HG03097 (cell line): ENCODE measurements at regions not wholly inside any gene's neighbourhood (a gene's known extent, or its start where the extent isn't known, plus 50 kb on each side); places are given as distances from the start of the nearest gene placed in this dataset.
"Not testable (repeated sequence)": the region's sequence is repeated elsewhere in the genome, so short reads cannot be mapped to it uniquely, and the experiment has no call there.

Source experiments
- ATAC-seq: cut with Tn5 transposase; IDR thresholded peaks from one replicate; pipeline ENCODE4 v1.9.1; 2021; ENCODE audit not compliant: unreplicated experiment, low FRiP score

DNA sequence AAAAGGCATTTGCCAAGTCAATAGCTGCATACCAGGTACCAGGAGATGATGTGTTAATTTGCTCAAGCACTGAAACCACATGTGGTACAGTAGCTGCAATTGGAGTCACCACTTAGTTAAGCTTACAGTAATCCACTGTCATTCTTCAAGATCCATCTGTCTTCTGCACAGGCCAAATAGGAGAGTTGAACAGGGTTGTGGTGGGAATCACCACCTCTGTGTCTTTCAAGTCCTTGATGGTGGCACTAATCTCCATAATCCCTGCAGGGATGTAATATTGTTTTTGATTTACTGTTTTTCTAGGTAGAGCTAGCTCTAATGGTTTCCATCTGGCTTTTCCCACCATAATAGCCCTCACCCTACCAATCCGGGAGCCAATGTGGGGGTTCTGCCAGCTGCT lies 91.9 kb downstream of the FCRL5 start:
- no peak for ATAC-seq

DNA sequence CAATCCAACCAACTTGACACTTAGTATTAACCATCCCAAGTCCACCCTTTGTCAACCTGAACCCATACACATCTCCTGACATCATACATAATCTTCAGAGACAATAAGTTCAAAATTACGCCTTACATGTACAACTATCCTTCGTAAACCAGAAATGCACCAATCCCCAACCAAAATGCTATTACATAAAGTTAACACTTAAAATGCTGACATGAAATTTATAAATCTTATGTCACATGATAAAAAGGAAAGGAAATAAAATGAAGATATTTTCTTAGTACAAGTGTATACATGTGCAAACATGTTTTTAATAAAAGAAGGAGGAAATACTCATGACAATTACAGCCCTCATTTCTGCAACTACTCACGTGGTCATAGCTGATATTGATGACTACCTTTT lies 95.0 kb downstream of the FCRL5 start:
- ATAC-seq = no peak

DNA sequence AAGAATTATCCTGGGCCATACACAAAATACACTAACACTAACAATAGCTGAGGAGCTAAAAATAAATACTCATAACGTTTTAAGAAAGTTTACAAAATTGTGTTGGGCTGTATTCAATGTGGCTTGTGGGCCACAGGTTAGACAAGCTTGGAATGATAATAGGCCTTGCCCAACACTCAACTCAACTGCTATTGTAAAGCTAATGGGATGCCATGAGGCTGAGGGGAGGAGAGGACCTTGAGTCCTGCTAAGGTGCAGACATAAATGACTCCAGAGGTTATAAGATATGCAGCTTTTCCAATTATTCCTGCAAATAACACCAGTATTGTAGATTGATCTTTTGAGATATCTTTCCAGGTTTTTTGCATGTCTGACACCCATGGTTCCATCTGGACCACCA lies 97.0 kb downstream of the FCRL5 start:
- no peak for ATAC-seq

DNA sequence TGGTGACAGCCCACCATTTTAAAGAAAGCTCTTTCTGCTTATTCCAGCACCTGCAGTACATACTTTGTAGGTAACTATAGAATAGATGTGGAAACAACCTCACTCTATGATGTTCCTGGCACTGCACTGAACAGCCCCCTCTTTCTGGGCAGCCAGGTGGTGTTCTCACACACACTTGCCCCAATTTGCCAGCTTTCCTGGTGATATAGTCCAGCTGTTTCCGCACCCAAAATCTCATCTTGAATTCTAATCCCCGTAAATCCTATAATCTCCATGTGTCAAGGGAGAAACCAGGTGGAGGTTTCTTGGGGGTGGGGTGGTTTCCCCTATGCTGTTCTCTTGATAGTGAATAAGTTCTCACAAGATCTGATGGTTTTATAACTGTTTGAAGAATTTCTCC lies 102.2 kb downstream of the FCRL5 start:
- ATAC-seq = no peak

DNA sequence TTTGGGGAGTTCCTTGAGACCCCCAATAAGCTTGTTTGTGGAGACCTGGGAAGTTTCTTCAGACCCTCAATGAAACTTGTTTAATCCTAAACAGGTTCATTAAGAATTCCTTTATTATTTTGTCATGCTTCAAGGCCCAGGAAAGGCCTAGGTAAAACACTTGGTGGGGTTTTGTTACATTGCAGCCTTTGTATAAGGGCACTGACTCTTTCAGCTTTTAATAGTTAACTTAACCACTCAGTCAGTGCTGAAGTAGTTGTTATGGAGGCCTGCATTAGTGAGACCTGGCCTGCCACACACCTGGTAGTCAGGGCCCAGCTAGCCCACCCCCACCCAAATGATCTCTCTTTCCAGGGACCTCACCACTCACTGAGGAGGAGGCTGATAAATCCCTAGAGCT lies 103.7 kb downstream of the FCRL5 start:
- no peak for ATAC-seq

DNA sequence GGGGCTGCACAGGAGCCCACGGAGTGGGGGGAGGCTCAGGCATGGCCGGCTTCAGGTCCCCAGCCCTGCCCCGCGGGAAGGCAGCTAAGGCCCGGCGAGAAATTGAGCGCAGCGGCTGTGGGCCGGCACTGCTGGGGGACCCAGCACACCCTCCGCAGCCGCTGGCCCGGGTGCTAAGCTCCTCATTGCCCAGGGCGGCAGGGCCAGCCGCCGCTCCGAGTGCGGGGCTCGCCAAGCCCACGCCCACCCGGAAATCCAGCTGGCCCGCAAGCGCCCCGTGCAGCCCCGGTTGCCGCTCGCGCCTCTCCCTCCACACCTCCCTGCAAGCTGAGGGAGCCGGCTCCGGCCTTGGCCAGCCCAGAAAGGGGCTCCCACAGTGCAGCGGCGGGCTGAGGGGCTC lies 106.0 kb downstream of the FCRL5 start:
- ATAC-seq = not testable (repeated sequence)

DNA sequence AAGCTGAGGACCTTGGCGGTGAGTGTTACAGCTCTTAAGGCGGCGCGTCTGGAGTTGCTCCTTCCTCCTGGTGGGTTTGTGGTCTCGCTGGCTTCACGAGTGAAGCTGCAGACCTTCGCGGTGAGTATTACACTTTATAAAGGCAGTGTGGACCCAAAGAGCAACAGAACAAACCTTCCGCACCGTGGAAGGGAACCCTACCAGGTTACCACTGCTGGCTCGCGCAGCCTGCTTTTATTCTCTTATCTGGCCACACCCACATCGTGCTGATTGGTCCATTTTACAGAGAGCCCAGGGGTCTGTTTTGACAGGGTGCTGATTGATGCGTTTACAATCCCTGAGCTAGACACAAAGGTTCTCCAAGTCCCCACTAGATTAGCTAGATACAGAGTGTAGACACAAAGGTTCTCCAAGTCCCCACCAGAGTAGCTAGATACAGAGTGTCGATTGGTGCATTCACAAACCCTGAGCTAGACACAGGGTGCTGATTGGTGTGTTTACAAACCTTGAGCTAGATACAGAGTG lies 106.6 kb downstream of the FCRL5 start:
- ATAC-seq = not testable (repeated sequence)

DNA sequence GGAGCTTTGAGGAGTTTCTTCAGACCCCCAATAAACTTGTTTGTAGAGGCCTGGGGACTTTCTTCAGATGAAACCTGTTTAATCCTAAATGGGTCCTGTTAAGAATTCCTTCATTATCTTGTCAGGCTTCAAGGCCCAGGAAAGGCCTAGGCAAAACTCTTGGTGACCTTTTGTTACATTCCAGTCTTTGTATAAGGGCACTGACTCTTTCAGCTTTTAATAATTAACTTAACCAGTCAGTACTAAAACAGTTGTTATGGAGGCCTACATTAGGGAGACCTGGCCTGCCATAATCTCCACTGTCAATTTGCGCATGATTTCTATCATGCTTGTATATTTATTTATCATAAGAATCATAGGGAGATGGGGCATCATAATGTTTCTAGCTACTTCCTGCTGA lies 110.2 kb downstream of the FCRL5 start:
- ATAC-seq = no peak

DNA sequence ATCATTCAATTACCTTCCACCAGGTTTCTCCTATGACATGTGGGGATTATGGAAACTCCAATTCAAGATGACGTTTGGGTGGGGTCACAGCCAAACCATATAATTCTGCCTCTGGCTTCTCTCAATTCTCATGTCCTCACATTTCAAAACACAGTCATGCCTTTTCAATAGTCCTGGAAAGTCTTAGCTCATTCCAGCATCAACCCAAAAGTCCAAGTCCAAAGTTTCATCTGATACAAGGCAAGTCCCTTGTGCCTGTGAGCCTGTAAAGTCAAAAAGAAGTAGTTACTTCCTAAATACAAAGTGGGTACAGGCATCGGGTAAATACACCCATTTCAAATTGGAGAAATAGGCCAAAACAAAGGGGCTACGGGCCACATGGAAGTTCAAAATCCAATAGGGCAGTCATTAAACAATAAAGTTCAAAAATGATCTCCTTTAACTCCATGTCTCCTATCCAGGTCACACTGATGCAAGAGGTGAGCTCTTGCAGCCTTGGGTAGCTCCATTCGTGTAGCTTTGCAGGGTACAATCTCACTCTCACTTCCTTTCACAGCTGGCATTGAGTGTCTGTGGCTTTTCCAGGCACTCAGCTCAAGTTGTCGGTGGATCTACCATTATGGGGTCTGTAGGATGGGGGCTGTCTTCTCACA lies 112.9 kb downstream of the FCRL5 start:
- ATAC-seq = no peak

DNA sequence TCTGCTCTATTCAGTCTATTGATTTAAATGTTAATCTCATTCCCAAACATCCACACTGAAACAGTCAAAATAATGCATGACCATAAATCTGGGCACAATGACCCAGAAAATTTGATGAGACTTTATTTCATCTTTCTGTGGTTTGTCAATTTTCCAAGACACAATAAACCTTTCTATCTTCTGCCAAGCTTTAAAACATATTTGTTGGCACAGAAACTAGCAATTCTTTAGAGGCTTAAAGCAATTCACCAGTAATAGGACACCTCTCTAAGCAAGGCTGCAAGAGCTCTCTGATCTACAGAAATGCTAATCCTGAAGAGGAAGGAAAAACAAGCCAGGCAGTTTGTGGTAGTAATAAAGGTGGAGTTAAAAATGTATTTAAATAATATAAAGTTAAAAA lies 113.7 kb downstream of the FCRL5 start:
- ATAC-seq = no peak

DNA sequence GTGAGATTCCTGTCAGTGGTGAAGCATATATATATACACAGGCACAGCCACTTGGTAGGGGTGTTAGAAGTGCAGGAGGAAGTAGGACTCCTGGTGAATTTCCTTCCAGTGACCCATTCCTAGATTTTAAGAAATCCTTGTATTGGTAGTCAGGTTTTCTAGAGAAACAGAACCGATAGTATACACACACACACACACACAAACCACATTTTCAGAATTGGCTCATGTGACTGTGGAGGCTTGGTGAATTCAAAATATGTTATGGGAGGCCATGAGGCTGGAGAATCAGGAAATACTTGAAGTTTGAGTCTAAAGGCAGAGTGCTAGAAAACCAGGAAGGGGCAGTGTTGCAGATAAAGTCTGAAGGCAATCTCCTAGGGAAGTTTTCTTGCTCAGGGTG lies 114.2 kb downstream of the FCRL5 start:
- ATAC-seq = no peak

DNA sequence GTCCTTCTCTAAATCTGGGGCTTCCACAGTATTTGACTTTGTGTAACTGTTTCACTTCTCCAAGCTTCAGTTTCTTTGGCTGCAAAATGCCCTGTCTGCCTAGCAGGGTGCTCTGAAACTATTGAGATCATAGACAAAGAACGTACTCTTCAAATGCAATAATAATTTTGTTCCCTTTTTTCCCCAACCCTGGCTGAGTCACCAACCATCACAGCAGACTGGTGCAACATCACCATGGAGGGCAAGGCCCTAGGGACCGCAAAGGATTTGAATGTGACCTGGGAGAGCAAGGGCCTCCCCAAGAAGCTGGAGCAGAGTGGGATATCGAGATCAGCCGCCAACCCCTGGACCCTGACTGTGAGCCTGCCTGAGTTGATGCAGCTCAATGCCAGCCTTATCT lies 115.0 kb downstream of the FCRL5 start:
- ATAC-seq = no peak

DNA sequence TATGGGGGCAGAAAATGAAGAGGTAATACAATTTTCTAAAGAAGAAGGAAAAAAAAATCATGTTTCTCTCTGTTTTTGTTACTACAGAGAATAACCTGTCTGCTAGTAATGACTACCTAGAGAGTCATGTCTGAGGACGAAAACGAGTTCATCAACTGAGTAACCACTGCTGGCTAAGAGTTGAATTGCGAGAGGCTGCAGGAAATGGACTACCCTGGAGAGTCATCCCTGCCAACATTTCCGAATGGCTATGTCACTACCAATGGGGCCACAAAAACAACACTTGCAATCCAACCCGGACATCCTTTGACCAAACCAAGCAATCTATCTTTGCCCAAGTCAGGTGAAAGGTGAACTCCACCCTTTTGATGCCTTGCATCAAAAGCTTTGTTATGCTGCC lies 120.6 kb downstream of the FCRL5 start:
- ATAC-seq = no peak

DNA sequence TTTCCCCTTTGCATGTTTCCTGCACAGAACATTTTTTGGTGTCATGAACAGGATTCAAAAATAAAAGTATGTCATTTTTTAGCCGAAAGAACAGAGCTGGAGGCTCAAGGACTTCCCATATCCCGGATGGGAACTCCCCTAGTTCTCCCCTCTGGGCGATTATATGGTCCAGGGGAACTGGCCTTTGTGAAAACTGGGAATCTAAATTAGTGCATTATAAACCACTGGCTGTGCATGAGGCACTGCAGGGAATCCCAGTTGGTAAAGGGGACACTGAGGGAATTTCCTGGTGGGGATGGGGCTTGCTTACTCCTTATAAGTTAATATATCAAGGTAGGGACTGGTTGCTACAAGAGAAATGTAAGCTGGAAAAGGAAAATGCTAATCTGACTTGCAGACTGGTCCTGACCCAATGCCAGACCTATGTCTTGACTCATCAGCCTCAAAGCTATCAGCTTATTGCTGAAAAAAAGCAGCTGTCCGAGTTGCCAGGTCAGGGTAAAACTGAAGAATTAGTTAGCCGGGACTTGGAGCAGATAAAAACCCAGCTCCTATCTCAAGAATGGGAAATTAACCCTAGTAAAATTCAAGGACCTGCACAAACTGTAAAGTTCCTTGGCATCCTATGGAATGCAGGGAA lies 122.6 kb downstream of the FCRL5 start:
- ATAC-seq = no peak

DNA sequence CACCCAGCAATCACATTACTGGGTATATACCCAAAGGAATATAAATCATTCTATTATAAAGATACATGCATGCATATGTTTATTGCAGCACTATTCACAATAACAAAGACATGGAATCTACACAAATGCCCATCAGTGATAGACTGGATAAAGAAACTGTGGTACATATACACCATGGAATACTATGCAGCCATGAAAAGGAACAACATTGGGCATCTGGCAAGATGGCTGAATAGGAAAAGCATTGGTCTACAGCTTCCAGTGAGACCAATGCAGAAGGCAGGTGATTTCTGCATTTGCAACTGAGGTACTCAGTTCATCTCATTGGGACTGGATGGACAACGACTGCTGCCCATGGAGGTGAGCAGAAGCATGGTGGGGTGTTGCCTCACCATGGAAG lies 128.6 kb downstream of the FCRL5 start:
- not testable (repeated sequence) for ATAC-seq

DNA sequence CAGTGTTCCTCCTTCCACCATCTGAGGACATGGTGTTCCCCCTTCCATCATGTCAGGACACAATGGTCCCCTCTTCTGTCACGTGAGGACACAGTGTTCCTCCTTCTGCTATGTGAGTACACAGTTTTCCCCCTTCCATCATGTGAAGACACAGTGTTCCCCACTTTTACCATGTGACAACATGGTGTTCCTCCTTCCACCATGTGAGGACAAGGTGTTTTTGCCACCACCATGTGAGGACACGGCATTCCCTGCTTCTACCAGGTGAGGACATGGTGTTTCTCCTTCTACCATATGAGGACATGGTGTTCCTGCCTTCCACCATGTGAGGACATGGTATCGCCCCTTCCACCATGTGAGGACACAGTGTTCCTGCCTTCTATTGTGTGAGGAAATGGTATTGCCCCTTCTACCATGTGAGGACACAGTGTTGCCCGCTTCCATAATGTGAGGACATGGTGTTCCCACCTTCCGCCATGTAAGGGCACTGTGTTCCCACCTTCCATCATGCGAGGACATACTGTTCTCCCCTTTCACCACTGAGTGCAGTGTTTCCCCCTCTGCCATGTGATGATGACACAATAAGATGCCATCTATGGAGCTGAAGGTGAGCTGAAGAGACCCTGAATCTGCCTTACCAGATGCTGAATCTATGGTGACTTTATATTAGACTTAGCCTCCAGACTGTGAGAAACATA lies 132.3 kb downstream of the FCRL5 start:
- no peak for ATAC-seq

DNA sequence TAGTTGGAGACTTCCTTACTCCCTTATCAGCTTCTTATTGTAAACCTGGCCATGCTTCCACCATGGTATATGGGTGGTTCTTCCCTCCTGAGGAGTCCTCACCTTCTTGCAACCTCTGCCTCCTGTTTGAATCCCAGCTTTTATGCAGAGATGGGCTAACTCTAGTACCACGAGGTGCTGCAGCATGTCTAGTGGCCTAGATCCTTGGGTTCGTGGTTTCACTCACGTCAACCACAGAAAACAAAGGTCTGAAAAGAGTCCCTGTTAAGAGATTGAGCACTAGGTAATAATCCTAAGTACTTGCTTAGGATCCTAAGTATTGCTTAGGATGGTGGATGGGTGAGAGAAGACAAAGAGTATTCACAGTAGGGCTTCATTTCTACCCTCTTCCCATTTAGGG lies 133.7 kb downstream of the FCRL5 start:
- ATAC-seq = no peak

DNA sequence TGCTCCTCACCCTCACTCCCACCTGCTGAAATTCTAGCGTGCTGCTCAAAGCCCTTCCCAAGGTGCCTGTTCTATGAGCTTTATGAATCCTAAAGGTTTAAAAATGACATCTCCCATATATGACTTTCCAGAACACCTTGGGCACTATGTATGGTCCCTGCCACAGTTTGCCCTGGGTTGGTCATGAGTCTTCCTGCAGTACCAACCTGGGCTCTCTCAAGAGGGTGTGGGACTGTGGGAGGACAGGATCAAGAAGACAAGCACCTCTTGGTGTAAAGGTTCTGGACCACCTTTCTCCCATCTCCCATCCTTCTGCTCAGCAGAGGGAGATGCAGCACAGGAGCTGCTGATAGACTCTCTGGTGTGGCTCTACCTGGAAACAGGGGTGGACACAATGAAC lies 134.1 kb downstream of the FCRL5 start:
- ATAC-seq = no peak

DNA sequence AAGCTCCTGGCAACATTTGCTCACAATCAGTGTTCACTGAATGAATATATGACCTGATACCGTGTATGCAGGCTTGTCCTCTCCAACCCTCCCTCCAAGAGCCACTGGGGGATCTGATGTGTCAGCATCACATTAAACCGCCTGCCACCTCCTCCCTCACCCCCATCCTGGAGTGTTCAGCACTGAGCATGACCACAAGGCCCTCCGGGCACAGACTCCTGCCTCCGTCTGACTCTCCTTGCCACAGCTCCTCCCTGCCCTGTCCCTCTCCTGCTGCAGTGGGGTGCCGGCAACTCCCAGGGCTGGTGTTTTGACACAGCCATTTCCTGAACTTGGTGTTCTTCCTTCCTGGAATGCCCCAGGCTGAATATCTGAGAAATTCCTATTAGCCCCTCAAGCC lies 136.7 kb downstream of the FCRL5 start:
- ATAC-seq = no peak

DNA sequence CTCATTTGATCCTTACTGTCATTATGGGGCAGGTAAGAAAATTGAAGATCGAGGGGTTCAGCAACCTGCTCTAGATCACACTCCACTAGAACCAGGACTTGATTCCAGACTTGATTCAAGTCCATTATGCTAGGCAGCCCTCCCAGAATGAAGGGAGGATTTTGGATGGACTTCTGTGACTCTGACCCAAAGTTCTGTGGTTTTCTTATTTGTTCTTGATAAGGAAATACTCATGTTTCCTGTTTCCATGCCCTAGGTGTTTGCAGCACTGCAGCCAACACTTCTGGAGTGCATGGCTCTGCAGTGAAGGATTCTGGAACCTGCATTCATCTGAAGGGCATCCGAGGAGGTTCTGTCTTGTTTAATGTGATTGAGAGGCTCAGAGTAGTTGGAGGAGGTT lies 140.0 kb downstream of the FCRL5 start:
- no peak for ATAC-seq

DNA sequence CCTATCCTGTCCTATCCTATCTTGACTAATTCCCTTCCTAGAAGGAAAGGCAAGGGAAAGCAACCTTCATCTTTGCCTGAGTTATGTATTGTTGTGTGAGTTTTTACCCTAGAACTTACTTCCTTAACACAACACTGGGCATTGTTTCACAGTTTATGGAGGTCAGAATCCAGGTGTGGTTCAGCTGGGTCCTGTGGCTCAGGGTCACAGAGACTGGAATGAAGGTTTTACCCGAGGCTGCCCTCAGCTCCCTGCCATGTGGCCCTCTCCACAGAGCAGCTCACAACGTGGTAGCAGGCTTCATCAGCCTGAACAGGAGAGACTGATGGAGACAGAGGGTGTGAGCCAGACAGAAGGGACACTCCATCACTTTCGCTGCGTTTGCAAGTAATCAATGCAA lies 140.5 kb downstream of the FCRL5 start:
- ATAC-seq = no peak

DNA sequence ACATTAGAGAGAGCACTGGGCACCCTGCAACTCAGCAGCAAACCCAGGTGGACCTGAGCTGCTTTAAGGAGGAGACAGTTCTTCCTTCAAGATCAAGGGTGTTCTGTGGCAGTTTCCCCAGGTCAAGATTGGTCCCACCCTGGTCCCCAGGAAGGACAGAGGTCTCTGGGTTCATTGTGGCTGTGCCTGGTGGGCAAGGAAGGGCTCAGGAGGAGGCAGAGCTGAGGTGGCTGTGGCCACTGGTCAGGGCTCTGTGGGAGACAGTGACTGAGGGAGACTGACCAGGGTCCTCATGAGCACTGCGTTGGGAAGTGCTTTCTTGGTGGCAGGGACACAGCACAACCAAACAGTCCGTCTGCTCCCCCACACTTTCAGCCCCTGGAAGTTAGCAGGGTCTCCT lies 141.3 kb downstream of the FCRL5 start:
- ATAC-seq = no peak
